Large intestine (tissue), 3 donors: ENCODE measurements at regions not wholly inside any gene's neighbourhood (a gene's known extent, or its start where the extent isn't known, plus 50 kb on each side); places are given as distances from the start of the nearest gene placed in this dataset.
"Not testable (repeated sequence)": the region's sequence is repeated elsewhere in the genome, so short reads cannot be mapped to it uniquely, and the experiment has no call there.

Experiments
- DNase-seq, 2 donors: peaks; one replicate each; pipeline versions ENCODE4 v3.0.0 to v3.0.0-alpha.2; 2013
- H3K27ac ChIP-seq: one replicate; pipeline ENCODE4 v1.5.1; 2013; ENCODE audit warnings: low read length
- H3K27me3 ChIP-seq: 2 replicates; pipeline ENCODE4 v1.6.1; 2013; ENCODE audit warnings: low read length; ENCODE audit not compliant: control insufficient read depth, insufficient read depth
- H3K36me3 ChIP-seq: 2 replicates; pipeline ENCODE4 v1.6.1; 2013; ENCODE audit warnings: low read length; ENCODE audit not compliant: control insufficient read depth, insufficient read depth
- H3K4me1 ChIP-seq: one replicate; pipeline ENCODE4 v1.6.1; 2013; ENCODE audit warnings: low read length; ENCODE audit not compliant: control insufficient read depth, insufficient read depth
- H3K4me3 ChIP-seq: one replicate; pipeline ENCODE4 v1.5.1; 2013; ENCODE audit warnings: low read length
- H3K9me3 ChIP-seq: one replicate; pipeline ENCODE4 v1.6.1; 2013; ENCODE audit warnings: mild to moderate bottlenecking, low read depth, low read length, moderate library complexity; ENCODE audit not compliant: control insufficient read depth
- WGBS: methylation state at CpG from one replicate; pipeline ENCODE4 v1.1.5; 2013; ENCODE audit warnings: low lambda C conversion rate; ENCODE audit not compliant: insufficient coverage; 5-methylcytosine and 5-hydroxymethylcytosine counted together

GRCh38 chr2:66251573-66251972, 183.4 kb upstream of the MEIS1 start:
- Histone ChIP-seq H3K4me3 (no peak overlapping the region), H3K4me1 (no peaks in the 10 kb centered on the region), H3K9me3 (no peaks in the 10 kb centered on the region), H3K36me3 (no peaks in the 10 kb centered on the region), H3K27me3 (no peaks in the 10 kb centered on the region), H3K27ac (no peak overlapping the region)
- no peak for DNase-seq

DNA sequence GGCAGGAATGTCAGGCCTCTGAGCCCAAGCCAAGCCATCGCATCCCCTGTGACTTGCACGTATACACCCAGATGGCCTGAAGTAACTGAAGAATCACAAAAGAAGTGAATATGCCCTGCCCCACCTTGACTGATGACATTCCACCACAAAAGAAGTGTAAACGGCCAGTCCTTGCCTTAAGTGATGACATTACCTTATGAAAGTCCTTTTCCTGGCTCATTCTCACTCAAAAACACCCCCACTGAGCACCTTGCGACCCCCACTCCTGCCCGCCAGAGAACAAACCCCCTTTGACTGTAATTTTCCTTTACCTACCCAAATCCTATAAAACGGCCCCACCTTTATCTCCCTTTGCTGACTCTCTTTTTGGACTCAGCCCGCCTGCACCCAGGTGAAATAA, 185.8 kb upstream of the MEIS1 start:
- H3K36me3 ChIP-seq, H3K27me3 ChIP-seq, DNase-seq, H3K9me3 ChIP-seq, H3K4me1 ChIP-seq, H3K4me3 ChIP-seq, H3K27ac ChIP-seq: not testable (repeated sequence)
- no CpG with 5 or more reads among the region's 7 CpGs for WGBS

DNA sequence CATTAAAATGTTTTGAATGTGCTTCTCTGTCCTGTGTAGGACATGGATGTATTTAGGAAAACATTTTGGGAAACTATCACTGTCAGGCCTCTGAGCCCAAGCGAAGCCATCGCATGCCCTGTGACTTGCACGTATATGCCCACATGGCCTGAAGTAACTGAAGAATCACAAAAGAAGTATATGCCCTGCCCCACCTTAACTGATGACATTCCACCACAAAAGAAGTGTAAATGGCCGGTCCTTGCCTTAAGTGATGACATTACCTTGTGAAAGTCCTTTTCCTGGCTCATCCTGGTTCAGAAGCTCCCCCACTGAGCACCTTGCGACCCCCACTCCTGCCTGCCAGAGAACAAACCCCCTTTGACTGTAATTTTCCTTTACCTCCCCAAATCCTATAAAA, 191.1 kb upstream of the MEIS1 start:
- H3K27me3 ChIP-seq, H3K4me1 ChIP-seq, H3K36me3 ChIP-seq, H3K27ac ChIP-seq, H3K4me3 ChIP-seq, DNase-seq, H3K9me3 ChIP-seq: not testable (repeated sequence)
- 100% methylated on average over 1 of the region's 5 CpGs for WGBS

GRCh38 chr2:66242888-66243287, 192.0 kb upstream of the MEIS1 start:
- H3K27ac ChIP-seq, H3K4me1 ChIP-seq, H3K9me3 ChIP-seq, H3K36me3 ChIP-seq, H3K27me3 ChIP-seq, DNase-seq, H3K4me3 ChIP-seq: not testable (repeated sequence)
- no CpG with 5 or more reads among the region's 1 CpG for WGBS

DNA sequence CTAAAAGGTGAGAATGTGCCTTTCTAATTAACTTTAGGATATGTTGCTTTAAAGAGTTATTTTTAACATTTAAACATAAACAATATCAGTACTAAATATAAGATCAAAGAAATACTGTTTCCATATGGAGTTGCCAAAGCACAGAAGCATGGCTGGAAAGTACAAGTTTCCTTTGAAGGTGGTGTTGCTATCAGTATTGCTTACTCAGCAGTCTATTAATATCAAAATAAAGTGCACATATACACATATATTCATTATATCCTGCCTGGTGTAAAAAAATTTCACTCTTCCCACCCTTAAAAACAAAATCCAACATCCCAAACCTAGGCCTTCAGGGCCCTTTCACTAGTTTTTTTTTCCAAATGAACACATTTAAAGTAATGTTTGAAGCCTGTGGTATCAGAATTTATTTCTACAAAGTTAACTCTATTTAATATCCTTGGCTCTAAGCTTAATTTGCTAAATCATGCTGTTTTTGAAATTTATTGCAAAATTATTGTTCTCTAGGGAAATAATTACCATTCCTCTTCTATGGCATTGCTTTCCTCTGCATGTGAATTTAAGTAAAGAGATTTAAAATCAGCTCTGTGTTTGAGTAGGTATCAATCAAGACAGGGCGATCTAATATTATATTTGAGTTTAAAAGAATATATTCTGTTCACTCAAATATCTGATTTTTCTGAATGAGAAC, 192.7 kb upstream of the MEIS1 start:
- no CpG with 5 or more reads among the region's 1 CpG for WGBS

GRCh38 chr2:66240286-66240685, 194.6 kb upstream of the MEIS1 start:
- no peak overlapping the region for H3K4me3 ChIP-seq
- no peak overlapping the region for H3K27ac ChIP-seq
- 88% methylated on average over 1 of the region's 3 CpGs for WGBS
- no peak for DNase-seq
- H3K4me1 ChIP-seq = peaks cover 7% of the 10 kb centered on the region
- H3K36me3 ChIP-seq = no peaks in the 10 kb centered on the region
- no peaks in the 10 kb centered on the region for H3K27me3 ChIP-seq
- H3K9me3 ChIP-seq = no peaks in the 10 kb centered on the region

More for the DNA sequence above, 192.7 kb upstream of the MEIS1 start:
- no peaks in the 10 kb centered on the region for H3K27me3 ChIP-seq
- no peak overlapping the region for H3K27ac ChIP-seq
- H3K36me3 ChIP-seq = no peaks in the 10 kb centered on the region
- H3K9me3 ChIP-seq = no peaks in the 10 kb centered on the region
- DNase-seq = no peak
- no peak overlapping the region for H3K4me3 ChIP-seq
- H3K4me1 ChIP-seq = peaks cover 5% of the 10 kb centered on the region

GRCh38 chr2:66239655-66240054, 195.3 kb upstream of the MEIS1 start:
- H3K27me3 ChIP-seq = no peaks in the 10 kb centered on the region
- no peak overlapping the region for H3K27ac ChIP-seq
- no peak overlapping the region for H3K4me3 ChIP-seq
- WGBS = 88% methylated on average over 1 of the region's 7 CpGs
- no peaks in the 10 kb centered on the region for H3K36me3 ChIP-seq
- no peak for DNase-seq
- H3K4me1 ChIP-seq = peaks cover 14% of the 10 kb centered on the region
- no peaks in the 10 kb centered on the region for H3K9me3 ChIP-seq

DNA sequence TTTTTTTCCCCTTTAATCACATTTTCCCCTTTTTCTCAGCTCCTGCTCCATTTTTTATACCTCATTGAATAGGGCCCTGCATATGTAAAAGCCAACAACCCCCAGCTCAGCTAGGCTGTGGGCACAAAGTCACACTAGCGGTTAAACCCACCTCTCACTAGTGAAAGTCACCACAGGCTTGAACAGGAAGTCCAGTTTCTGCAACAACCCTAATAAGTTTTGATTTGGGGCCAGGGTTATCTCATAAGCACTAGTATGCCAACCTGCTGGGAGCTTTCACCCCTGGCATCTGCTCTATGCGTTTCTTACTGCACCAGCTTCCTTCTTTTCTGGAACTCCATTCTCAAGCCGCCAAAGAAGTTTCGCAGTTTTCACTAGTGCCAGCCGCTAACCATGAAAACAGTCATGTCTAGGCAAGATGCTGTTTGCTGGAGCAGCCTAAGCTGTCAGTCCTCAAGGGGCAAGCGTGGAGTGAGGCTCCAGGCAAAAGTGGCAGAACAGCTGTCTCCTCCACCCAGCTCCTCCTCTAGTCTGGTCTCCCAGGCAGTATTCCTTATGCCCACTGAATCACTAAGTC, 197.0 kb upstream of the MEIS1 start:
- Histone ChIP-seq H3K27me3 (no peaks in the 10 kb centered on the region), H3K36me3 (no peaks in the 10 kb centered on the region), H3K4me1 (peaks cover 15% of the 10 kb centered on the region), H3K4me3 (no peak overlapping the region), H3K27ac (no peak overlapping the region), H3K9me3 (no peaks in the 10 kb centered on the region)
- no peak for DNase-seq
- 100% methylated on average over 2 of the region's 6 CpGs for WGBS

- Histone ChIP-seq H3K36me3 (no peaks in the 10 kb centered on the region), H3K27ac (no peak overlapping the region), H3K9me3 (no peaks in the 10 kb centered on the region), H3K27me3 (no peaks in the 10 kb centered on the region), H3K4me1 (peaks cover 15% of the 10 kb centered on the region), H3K4me3 (no peak overlapping the region)
- no CpG with 5 or more reads among the region's 18 CpGs for WGBS
- DNase-seq = no peak
Measured at GRCh38 chr2:66236816-66237802, 197.8 kb upstream of the MEIS1 start.

GRCh38 chr2:66236067-66236685, 198.7 kb upstream of the MEIS1 start:
- H3K36me3 ChIP-seq = no peaks in the 10 kb centered on the region
- WGBS = 80% methylated on average over 1 of the region's 9 CpGs
- peaks cover 15% of the 10 kb centered on the region for H3K4me1 ChIP-seq
- no peaks in the 10 kb centered on the region for H3K9me3 ChIP-seq
- H3K27ac ChIP-seq = no peak overlapping the region
- H3K4me3 ChIP-seq = no peak overlapping the region
- H3K27me3 ChIP-seq = no peaks in the 10 kb centered on the region
- DNase-seq = no peak
